HEK293T (cell line): ENCODE measurements at regions not wholly inside any gene's neighbourhood (a gene's known extent, or its start where the extent isn't known, plus 50 kb on each side); places are given as distances from the start of the nearest gene placed in this dataset.

Experiments used
- CTCF ChIA-PET: fragments of 350-600 bp; formaldehyde crosslinking; extraction: SDS; loops from one replicate; lab custom pipeline; 2021; ENCODE audit warnings: antibody characterized with exemption, inconsistent platforms; lab: Yijun Ruan, JAX
- POLR2A ChIA-PET: fragments of 350-600 bp; formaldehyde crosslinking; extraction: SDS; loops from one replicate; lab custom pipeline; 2020; ENCODE audit warnings: antibody characterized with exemption, inconsistent platforms; lab: Yijun Ruan, JAX
- DNase-seq: peaks from one replicate; pipeline ENCODE4 v3.0.0; 2012; ENCODE audit warnings: mixed read lengths; ENCODE audit errors: extremely low spot score
- ARNT ChIP-seq: fragments of 450-650 bp; IDR thresholded peaks from 2 replicates; pipeline ENCODE4 v1.6.1; 2017; ENCODE audit warnings: mild to moderate bottlenecking
- BHLHE40 ChIP-seq: fragments of 450-650 bp; IDR thresholded peaks from 2 replicates; pipeline ENCODE4 v1.6.1; 2016; ENCODE audit warnings: mild to moderate bottlenecking, moderate library complexity, borderline replicate concordance
- CTBP1 ChIP-seq: fragments of 450-650 bp; IDR thresholded peaks from 2 replicates; pipeline ENCODE4 v1.6.1; 2016; ENCODE audit warnings: borderline replicate concordance
- ELF4 ChIP-seq: fragments of 450-650 bp; IDR thresholded peaks from 2 replicates; pipeline ENCODE4 v1.6.1; 2017; ENCODE audit warnings: antibody characterized with exemption
- FOXA1 ChIP-seq: fragments of 450-650 bp; IDR thresholded peaks from 2 replicates; pipeline ENCODE4 v1.6.1; 2016; ENCODE audit warnings: mild to moderate bottlenecking
- FOXK2 ChIP-seq: fragments of 450-650 bp; IDR thresholded peaks from 2 replicates; pipeline ENCODE4 v1.6.1; 2016; ENCODE audit warnings: mild to moderate bottlenecking
- FOXM1 ChIP-seq: fragments of 450-650 bp; IDR thresholded peaks from 2 replicates; pipeline ENCODE4 v1.6.1; 2017; ENCODE audit warnings: mild to moderate bottlenecking, borderline replicate concordance
- HDGF ChIP-seq: fragments of 450-650 bp; IDR thresholded peaks from 2 replicates; pipeline ENCODE4 v1.6.1; 2017; ENCODE audit warnings: antibody characterized with exemption, borderline replicate concordance
- L3MBTL2 ChIP-seq: fragments of 450-650 bp; conservative IDR thresholded peaks from 2 replicates; pipeline ENCODE4 v1.6.1; 2016; ENCODE audit warnings: mild to moderate bottlenecking
- LEF1 ChIP-seq: fragments of 450-650 bp; IDR thresholded peaks from 2 replicates; pipeline ENCODE4 v1.6.1; 2017; ENCODE audit warnings: mild to moderate bottlenecking, borderline replicate concordance
- NFRKB ChIP-seq: fragments of 450-650 bp; IDR thresholded peaks from 2 replicates; pipeline ENCODE4 v1.6.1; 2016; ENCODE audit warnings: mild to moderate bottlenecking, moderate library complexity
- PKNOX1 ChIP-seq: fragments of 450-650 bp; IDR thresholded peaks from 2 replicates; pipeline ENCODE4 v1.6.1; 2016
- SP1 ChIP-seq: fragments of 450-650 bp; IDR thresholded peaks from 2 replicates; pipeline ENCODE4 v1.6.1; 2017
- SUZ12 ChIP-seq: fragments of 450-650 bp; IDR thresholded peaks from 2 replicates; pipeline ENCODE4 v1.6.1; 2016; ENCODE audit warnings: mild to moderate bottlenecking
- TARDBP ChIP-seq: fragments of 450-650 bp; IDR thresholded peaks from 2 replicates; pipeline ENCODE4 v1.6.1; 2016
- ZNF384 ChIP-seq: fragments of 450-650 bp; IDR thresholded peaks from 2 replicates; pipeline ENCODE4 v1.6.1; 2016

- POLR2A ChIA-PET, result no interaction called here
- TF ChIP-seq TARDBP (no peak), SUZ12 (no peak), PKNOX1 (no peak), HDGF (no peak)
- DNase-seq, result no peak
- CTCF ChIA-PET, result no interaction called here
These were observed 85.7 kb downstream of the PTPRS start for GRCh38 chr19:5254944-5255343.

GRCh38 chr19:5254543-5254942 lies 86.1 kb downstream of the PTPRS start:
- ChIA-PET POLR2A (no interaction called here), CTCF (no interaction called here)
- TF ChIP-seq FOXA1 (no peak), SUZ12 (no peak), LEF1 (no peak), HDGF (no peak), CTBP1 (no peak), FOXM1 (no peak), ARNT (no peak), PKNOX1 (no peak), L3MBTL2 (no peak), ELF4 (no peak)
- DNase-seq, result no peak

- CTCF ChIA-PET, result no interaction called here
These were observed 87.1 kb downstream of the PTPRS start for GRCh38 chr19:5253406-5254110.

GRCh38 chr19:5251096-5252065 lies 89.2 kb downstream of the PTPRS start:
- ChIA-PET CTCF (no interaction called here), POLR2A (no interaction called here)
- no peak for DNase-seq
- no peak for TF ChIP-seq SP1
- no peak for TF ChIP-seq CTBP1
- TF ChIP-seq FOXM1, result no peak
- TF ChIP-seq ARNT, result no peak
- no peak for TF ChIP-seq PKNOX1
- TF ChIP-seq LEF1, result no peak
- no peak for TF ChIP-seq FOXA1
- TF ChIP-seq ZNF384, result no peak
- TF ChIP-seq L3MBTL2, result no peak
- no peak for TF ChIP-seq TARDBP

More at GRCh38 chr19:5253406-5254110, 87.1 kb downstream of the PTPRS start:
- DNase-seq, result no peak
- TF ChIP-seq ELF4, result no peak
- POLR2A ChIA-PET, result interaction anchor here (0.9 kb wide), 1 partner anchor 21 kb away, joined by 3 read pairs; no protein-coding TSS in a partner anchor

GRCh38 chr19:5250127-5250659 lies 90.4 kb downstream of the PTPRS start:
- no peak for TF ChIP-seq NFRKB
- TF ChIP-seq ARNT, result no peak
- no peak for TF ChIP-seq ZNF384
- ChIA-PET POLR2A (no interaction called here), CTCF (no interaction called here)
- DNase-seq, result no peak

GRCh38 chr19:5249526-5249925 lies 91.1 kb downstream of the PTPRS start:
- TF ChIP-seq NFRKB, result no peak
- CTCF ChIA-PET, result no interaction called here
- POLR2A ChIA-PET, result no interaction called here
- no peak for DNase-seq

GRCh38 chr19:5247957-5248705 lies 92.5 kb downstream of the PTPRS start:
- ChIA-PET POLR2A (no interaction called here), CTCF (no interaction called here)
- no peak for TF ChIP-seq FOXK2
- TF ChIP-seq LEF1, result no peak
- TF ChIP-seq L3MBTL2, result no peak
- TF ChIP-seq CTBP1, result no peak
- no peak for TF ChIP-seq TARDBP
- TF ChIP-seq BHLHE40, result no peak
- TF ChIP-seq FOXM1, result no peak
- no peak for TF ChIP-seq SUZ12
- TF ChIP-seq NFRKB, result no peak
- no peak for TF ChIP-seq FOXA1
- no peak for TF ChIP-seq SP1
- TF ChIP-seq ZNF384, result no peak
- no peak for TF ChIP-seq ARNT
- no peak for TF ChIP-seq HDGF
- no peak for TF ChIP-seq PKNOX1
- TF ChIP-seq ELF4, result no peak
- no peak for DNase-seq
